ENCODE measurements at regions not wholly inside any gene's neighbourhood (a gene's known extent, or its start where the extent isn't known, plus 50 kb on each side); places are given as distances from the start of the nearest gene placed in this dataset.

DNA sequence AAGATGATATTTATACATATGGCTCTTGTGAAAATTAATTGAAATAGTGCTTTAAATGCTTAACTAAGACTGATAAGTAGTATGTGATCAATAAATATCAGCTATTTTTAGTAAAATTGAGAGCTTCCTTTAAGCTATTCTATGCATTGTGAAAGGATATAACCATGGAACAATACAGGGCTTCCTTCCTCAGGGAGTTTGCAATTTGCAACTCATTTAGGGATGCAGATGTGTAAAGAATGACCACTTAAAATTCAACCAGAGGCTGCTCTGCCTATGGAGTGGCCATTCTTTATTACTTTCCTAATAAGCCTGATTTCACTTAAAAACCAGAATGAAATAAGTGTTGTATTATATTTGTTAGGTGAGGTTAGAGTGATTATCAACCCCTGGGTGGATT is 103.2 kb upstream of the PRICKLE1 start:
- TF ChIP-seq EZH2 (IDR thresholded peaks at IDR 0.05) (no peak), POLR2AphosphoS5 (IDR thresholded peaks at IDR 0.05; ENCODE audit: borderline replicate concordance, low read depth, low read length) (no peak), FOXP2 (optimal IDR thresholded peaks at IDR 0.05; ENCODE audit: control extremely low read depth, extremely low read length, insufficient read depth) (no peak)

Data from SK-N-MC (cell line).